Heart left ventricle (tissue), 13 donors: ENCODE measurements at regions not wholly inside any gene's neighbourhood (a gene's known extent, or its start where the extent isn't known, plus 50 kb on each side); places are given as distances from the start of the nearest gene placed in this dataset.

Experiments used
- POLR2A ChIP-seq, 2 donors: fragments of 450-650 bp; IDR thresholded peaks; one replicate each; pipeline ENCODE4 v1.6.1; 2017; ENCODE audit warnings: antibody characterized with exemption in 2 of 2, mild to moderate bottlenecking in 2 of 2, moderate library complexity in 2 of 2
- TF ChIP-seq, protein P1 (sequence below), 12 donors: fragments of 200-600 bp; sonication (generic) in 4 of 12; IDR thresholded peaks; one replicate each; pipeline versions ENCODE4 v1.5.0 to v1.8.0; 2018 to 2022; ENCODE audit warnings: antibody characterized with exemption in 12 of 12, mild to moderate bottlenecking in 5 of 12
- donor health status: ischemic (EF 13 %, LVEDD 7.1; RV severe dilation, severe dysfunction).
- donor health status: DM: no; HTN: yes; CAD: no.
- donor health status: DM: no; HTN: no; CAD: no.
- donor health status: ischemic (EF 25% LVEDD 6.9; RV normal size, moderate dysfunction).
- donor health status: ischemic (EF 25% LVEDD 5.7; RV mildly dilated, moderate dysfunction).
- donor health status: ischemic (EF 35%, LVEDD 5.7; RV mildly dilated, moderate dysfunction).
- donor health status: nonischemic (EF 11% LVEDD 7.7; RV severe dilation, severe dysfunction).
- donor health status: DM: yes; HTN: yes; CAD: no.
- donor health status: PGD.
- donor health status: ischemic (EF 29% LVEDD 5.4; RV normal size, mild dysfunction).
- donor health status: nonischemic (EF 23%, LVEDD 6.1; RV moderate dilation, normal function).

DNA sequence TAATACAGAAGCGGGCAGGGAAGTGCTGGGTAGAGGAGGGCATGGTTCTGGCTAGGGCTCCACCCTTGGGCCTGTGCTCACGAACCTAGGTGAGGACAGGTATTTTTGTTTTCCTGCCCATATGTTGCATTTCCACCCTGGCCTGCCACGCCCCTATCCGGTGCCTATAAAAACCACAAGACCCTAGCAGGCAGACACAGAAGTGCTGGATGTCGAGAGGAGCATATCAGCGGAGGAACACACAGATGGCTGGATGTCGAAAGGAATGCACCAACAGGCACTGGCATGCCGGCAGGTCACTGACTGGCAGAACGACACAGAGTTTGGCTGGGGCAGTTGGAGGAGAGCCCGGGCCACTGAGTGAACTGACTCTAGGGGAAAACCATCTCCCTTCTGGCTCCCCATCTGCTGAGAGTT, 316.6 kb upstream of the BOD1L1 start:
- TF ChIP-seq, protein P1, sequence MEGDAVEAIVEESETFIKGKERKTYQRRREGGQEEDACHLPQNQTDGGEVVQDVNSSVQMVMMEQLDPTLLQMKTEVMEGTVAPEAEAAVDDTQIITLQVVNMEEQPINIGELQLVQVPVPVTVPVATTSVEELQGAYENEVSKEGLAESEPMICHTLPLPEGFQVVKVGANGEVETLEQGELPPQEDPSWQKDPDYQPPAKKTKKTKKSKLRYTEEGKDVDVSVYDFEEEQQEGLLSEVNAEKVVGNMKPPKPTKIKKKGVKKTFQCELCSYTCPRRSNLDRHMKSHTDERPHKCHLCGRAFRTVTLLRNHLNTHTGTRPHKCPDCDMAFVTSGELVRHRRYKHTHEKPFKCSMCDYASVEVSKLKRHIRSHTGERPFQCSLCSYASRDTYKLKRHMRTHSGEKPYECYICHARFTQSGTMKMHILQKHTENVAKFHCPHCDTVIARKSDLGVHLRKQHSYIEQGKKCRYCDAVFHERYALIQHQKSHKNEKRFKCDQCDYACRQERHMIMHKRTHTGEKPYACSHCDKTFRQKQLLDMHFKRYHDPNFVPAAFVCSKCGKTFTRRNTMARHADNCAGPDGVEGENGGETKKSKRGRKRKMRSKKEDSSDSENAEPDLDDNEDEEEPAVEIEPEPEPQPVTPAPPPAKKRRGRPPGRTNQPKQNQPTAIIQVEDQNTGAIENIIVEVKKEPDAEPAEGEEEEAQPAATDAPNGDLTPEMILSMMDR (IDR thresholded peaks at IDR 0.05) = no peak
- no peak for TF ChIP-seq POLR2A (IDR thresholded peaks at IDR 0.05)
